GM12892 (cell line): ENCODE measurements at regions not wholly inside any gene's neighbourhood (a gene's known extent, or its start where the extent isn't known, plus 50 kb on each side); places are given as distances from the start of the nearest gene placed in this dataset.

Experiments
- POLR2A ChIP-seq: IDR thresholded peaks from 2 replicates; pipeline ENCODE4 v1.6.1; 2011; ENCODE audit warnings: low read depth, low read length, control low read depth
- POLR2AphosphoS5 ChIP-seq: IDR thresholded peaks from 2 replicates; pipeline ENCODE4 v1.6.1; 2011; ENCODE audit warnings: low read depth, low read length, control low read depth
- TAF1 ChIP-seq: IDR thresholded peaks from 2 replicates; pipeline ENCODE4 v1.6.1; 2011; ENCODE audit warnings: low read depth, mild to moderate bottlenecking, control low read depth, low read length, borderline replicate concordance

GRCh38 chr4:155072417-155072816 lies 136.0 kb upstream of the NPY2R start:
- no peak for TF ChIP-seq POLR2A
- no peak for TF ChIP-seq POLR2AphosphoS5
- TF ChIP-seq TAF1 = no peak
